ENCODE measurements at regions not wholly inside any gene's neighbourhood (a gene's known extent, or its start where the extent isn't known, plus 50 kb on each side); places are given as distances from the start of the nearest gene placed in this dataset.
A peak's percentile ranks its signal among the peaks of the same experiment; 100 is the strongest.

GRCh38 chr2:12277241-12278034, 439.3 kb upstream of the TRIB2 start:
- no peak for ATAC-seq
- DNase-seq: no peak
- Mint-ChIP-seq H3K4me1 (ENCODE audit: low read depth) (peaks cover 4% of the 10 kb centered on the region), H3K27me3 (ENCODE audit: low read depth) (no peaks in the 10 kb centered on the region), H3K9me3 (no peaks in the 10 kb centered on the region), H3K4me3 (no peak overlapping the region), H3K36me3 (ENCODE audit: insufficient read depth) (no peaks in the 10 kb centered on the region)

DNA sequence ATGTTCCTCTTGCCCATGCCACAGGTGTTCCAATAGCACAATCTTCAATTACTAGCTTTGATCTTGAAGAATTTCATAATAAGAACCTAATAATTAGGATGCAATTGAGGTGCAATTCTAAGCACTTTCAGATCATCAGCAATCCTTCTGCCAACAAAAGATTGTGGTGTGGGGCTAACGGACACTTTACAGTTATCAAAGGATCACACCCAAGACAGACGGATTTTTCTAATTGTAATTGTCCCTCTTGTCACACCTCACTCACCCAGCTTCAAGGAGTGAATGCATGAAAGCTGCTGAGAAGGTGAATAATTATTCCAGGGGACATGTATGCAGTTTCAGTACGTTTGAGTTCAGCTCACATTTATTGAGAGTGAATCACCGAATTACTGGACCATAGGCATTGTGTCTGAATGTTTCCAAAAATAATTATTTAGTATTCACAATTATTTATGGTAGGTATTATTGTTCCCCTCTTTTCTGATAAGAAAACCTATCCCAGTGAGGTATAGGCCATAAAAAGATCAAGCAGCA, 438.5 kb upstream of the TRIB2 start:
- Mint-ChIP-seq H3K4me1 (ENCODE audit: low read depth) (peaks cover 4% of the 10 kb centered on the region), H3K27me3 (ENCODE audit: low read depth) (no peaks in the 10 kb centered on the region), H3K9me3 (no peaks in the 10 kb centered on the region), H3K36me3 (ENCODE audit: insufficient read depth) (no peaks in the 10 kb centered on the region), H3K4me3 (no peak overlapping the region)
- no peak for ATAC-seq
- DNase-seq: no peak

- Mint-ChIP-seq H3K4me3 (no peak overlapping the region), H3K9me3 (no peaks in the 10 kb centered on the region), H3K36me3 (ENCODE audit: insufficient read depth) (no peaks in the 10 kb centered on the region), H3K27me3 (ENCODE audit: low read depth) (no peaks in the 10 kb centered on the region), H3K4me1 (ENCODE audit: low read depth) (peaks cover 19% of the 10 kb centered on the region)
- DNase-seq (no peak), ATAC-seq (no peak)
Observed at GRCh38 chr2:12282780-12283695, 433.7 kb upstream of the TRIB2 start.

GRCh38 chr2:12284037-12284436, 432.7 kb upstream of the TRIB2 start:
- H3K36me3 Mint-ChIP-seq (ENCODE audit: insufficient read depth): no peaks in the 10 kb centered on the region
- H3K9me3 Mint-ChIP-seq: no peaks in the 10 kb centered on the region
- no peak overlapping the region for H3K4me3 Mint-ChIP-seq
- no peak for DNase-seq
- no peak for ATAC-seq
- H3K4me1 Mint-ChIP-seq (ENCODE audit: low read depth): peaks cover 19% of the 10 kb centered on the region
- H3K27me3 Mint-ChIP-seq (ENCODE audit: low read depth): no peaks in the 10 kb centered on the region

DNA sequence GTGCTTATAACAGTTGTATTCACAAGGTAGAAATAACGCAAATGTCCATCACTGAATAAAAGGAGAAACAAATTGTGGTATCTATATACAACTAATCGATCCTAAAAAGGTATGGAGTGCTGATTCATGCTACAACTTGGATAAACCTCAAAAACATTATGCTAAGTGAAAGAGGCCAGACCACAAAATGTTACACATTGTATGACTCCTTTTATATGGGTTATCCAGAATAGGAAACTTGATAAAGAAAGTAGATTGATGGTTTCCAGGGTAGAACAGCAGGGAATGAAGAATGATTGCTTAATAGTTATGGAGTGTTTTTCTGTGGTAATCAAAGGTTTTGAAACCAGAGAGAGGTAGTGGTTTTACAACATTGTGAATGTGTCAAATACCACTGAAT, 432.2 kb upstream of the TRIB2 start:
- no peaks in the 10 kb centered on the region for H3K9me3 Mint-ChIP-seq
- peak; percentile 80 to 83 for ATAC-seq
- peaks cover 19% of the 10 kb centered on the region for H3K4me1 Mint-ChIP-seq (ENCODE audit: low read depth)
- DNase-seq: no peak
- H3K27me3 Mint-ChIP-seq (ENCODE audit: low read depth): no peaks in the 10 kb centered on the region
- no peaks in the 10 kb centered on the region for H3K36me3 Mint-ChIP-seq (ENCODE audit: insufficient read depth)
- H3K4me3 Mint-ChIP-seq: no peak overlapping the region

DNA sequence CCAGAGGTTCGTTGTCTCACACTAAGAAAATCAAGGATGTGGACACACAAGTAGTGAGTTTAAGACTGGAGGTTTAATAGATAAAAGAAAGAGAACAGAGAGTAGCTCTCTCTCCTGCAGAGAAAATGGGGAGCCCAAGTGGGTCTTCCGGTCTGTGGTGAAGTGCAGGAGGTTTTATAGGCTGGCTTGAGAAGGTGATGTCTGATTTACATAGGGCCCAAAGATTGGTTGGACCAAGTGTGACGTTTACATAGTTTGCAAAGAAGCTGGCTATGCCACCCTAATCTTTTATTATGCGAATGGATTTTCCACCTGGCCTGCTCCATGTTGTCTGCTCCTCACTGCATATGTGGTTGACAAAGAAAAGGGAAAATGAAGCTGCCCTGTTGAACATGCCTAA, 430.4 kb upstream of the TRIB2 start:
- ATAC-seq (no peak), DNase-seq (no peak)
- Mint-ChIP-seq H3K36me3 (ENCODE audit: insufficient read depth) (no peaks in the 10 kb centered on the region), H3K27me3 (ENCODE audit: low read depth) (no peaks in the 10 kb centered on the region), H3K4me3 (no peak overlapping the region), H3K9me3 (no peaks in the 10 kb centered on the region), H3K4me1 (ENCODE audit: low read depth) (peaks cover 19% of the 10 kb centered on the region)

DNA sequence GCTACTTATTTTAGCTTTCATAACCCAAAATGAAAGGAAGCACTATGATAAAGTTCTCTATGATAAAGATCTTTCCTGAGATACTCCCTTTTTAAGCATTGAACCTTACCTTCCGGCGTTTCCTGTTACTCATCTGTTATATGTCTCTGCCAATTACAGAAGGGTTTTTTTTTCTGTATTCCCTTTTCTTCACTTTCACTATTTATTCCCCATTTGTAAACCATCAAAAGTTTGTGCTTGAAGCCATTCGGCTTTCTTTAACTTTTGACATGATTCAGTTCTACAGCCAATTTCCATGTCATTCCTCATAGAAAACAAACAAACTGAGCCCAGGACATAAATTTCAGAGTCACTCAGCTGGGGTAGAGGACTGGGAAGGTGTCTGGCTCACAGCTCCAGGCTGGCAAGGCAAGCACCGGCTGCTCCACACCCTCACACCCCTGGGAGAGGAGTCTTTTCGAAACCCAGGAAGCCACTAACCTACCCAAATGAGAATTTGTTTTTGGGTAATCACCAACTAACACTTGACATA, 429.4 kb upstream of the TRIB2 start:
- no peak overlapping the region for H3K4me3 Mint-ChIP-seq
- H3K4me1 Mint-ChIP-seq (ENCODE audit: low read depth): peaks cover 21% of the 10 kb centered on the region
- H3K9me3 Mint-ChIP-seq: no peaks in the 10 kb centered on the region
- no peaks in the 10 kb centered on the region for H3K36me3 Mint-ChIP-seq (ENCODE audit: insufficient read depth)
- H3K27me3 Mint-ChIP-seq (ENCODE audit: low read depth): no peaks in the 10 kb centered on the region
- DNase-seq (no peak), ATAC-seq (no peak)

GRCh38 chr2:12288048-12288447, 428.7 kb upstream of the TRIB2 start:
- H3K36me3 Mint-ChIP-seq (ENCODE audit: insufficient read depth): no peaks in the 10 kb centered on the region
- H3K4me1 Mint-ChIP-seq (ENCODE audit: low read depth): peaks cover 23% of the 10 kb centered on the region

GRCh38 chr2:12289120-12289802, 427.5 kb upstream of the TRIB2 start:
- DNase-seq (no peak), ATAC-seq (no peak)
- H3K27me3 Mint-ChIP-seq (ENCODE audit: low read depth): no peaks in the 10 kb centered on the region
- no peaks in the 10 kb centered on the region for H3K36me3 Mint-ChIP-seq (ENCODE audit: insufficient read depth)
- peaks cover 32% of the 10 kb centered on the region for H3K4me1 Mint-ChIP-seq (ENCODE audit: low read depth)
- H3K9me3 Mint-ChIP-seq: no peaks in the 10 kb centered on the region
- no peak overlapping the region for H3K4me3 Mint-ChIP-seq

More at GRCh38 chr2:12288048-12288447, 428.7 kb upstream of the TRIB2 start:
- Mint-ChIP-seq H3K4me3 (no peak overlapping the region), H3K27me3 (ENCODE audit: low read depth) (no peaks in the 10 kb centered on the region), H3K9me3 (no peaks in the 10 kb centered on the region)
- ATAC-seq (no peak), DNase-seq (no peak)

DNA sequence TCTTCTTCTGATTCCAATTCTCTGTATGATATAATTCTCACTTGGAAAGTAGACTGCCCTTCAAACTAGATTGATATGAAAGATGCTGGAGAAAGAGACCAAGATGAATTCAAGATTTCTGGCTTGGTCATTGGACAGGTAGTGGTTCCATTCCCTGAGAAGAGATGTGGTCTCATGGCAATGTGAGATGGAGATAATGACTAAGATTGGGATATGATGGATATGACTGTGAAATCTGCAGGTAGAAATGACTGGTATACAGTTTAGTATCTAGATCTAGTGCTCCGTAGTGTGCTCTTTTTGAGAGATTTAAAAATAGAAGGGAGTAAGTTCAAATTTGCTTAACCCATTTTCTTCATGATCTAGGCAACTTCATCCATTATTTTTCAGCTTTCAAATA, 425.4 kb upstream of the TRIB2 start:
- Mint-ChIP-seq H3K27me3 (ENCODE audit: low read depth) (no peaks in the 10 kb centered on the region), H3K4me1 (ENCODE audit: low read depth) (peaks cover 43% of the 10 kb centered on the region), H3K36me3 (ENCODE audit: insufficient read depth) (no peaks in the 10 kb centered on the region), H3K9me3 (no peaks in the 10 kb centered on the region), H3K4me3 (no peak overlapping the region)
- no peak for ATAC-seq
- DNase-seq: no peak

- Mint-ChIP-seq H3K36me3 (ENCODE audit: insufficient read depth) (peaks cover 3% of the 10 kb centered on the region), H3K9me3 (no peaks in the 10 kb centered on the region), H3K27me3 (ENCODE audit: low read depth) (no peaks in the 10 kb centered on the region), H3K4me1 (ENCODE audit: low read depth) (peaks cover 42% of the 10 kb centered on the region), H3K4me3 (no peak overlapping the region)
- DNase-seq (no peak), ATAC-seq (peak; percentile 94 to 97)
Observed at GRCh38 chr2:12293874-12294273, 422.9 kb upstream of the TRIB2 start.

DNA sequence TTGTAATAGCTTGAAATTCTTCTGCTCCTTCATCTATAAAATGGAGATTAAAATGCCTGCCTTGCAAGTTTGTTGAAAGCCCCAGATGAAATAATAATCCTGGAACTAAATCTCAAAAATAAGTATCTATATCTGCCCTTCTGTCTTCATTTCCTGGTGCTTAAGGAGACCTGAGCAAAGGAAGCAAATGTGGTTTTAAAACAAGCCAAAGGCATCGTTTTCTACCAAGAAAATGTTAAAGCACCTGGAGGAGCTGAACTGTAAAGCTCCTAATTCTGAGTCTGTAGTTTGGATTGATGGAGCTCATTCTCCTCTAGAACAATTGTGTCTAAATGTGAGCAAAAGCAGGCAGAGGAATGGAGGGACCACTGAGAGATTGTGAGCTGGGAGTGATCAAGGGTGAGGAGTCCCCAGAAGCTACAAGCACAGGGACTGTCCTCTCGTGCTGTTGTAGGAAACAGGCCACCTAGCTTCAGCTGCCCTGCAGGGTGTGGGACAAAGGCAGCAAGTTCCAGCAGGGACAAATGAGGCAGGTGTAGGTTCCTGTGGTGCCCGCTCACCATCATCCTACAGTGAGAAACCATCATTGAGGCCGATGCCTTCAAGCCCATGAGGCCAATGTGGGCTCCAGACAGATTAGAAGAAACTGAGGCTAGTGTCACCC, 420.7 kb upstream of the TRIB2 start:
- DNase-seq (no peak), ATAC-seq (no peak)
- no peak overlapping the region for H3K4me3 Mint-ChIP-seq
- H3K36me3 Mint-ChIP-seq (ENCODE audit: insufficient read depth): peaks cover 3% of the 10 kb centered on the region
- no peaks in the 10 kb centered on the region for H3K9me3 Mint-ChIP-seq
- H3K4me1 Mint-ChIP-seq (ENCODE audit: low read depth): peaks cover 42% of the 10 kb centered on the region
- no peaks in the 10 kb centered on the region for H3K27me3 Mint-ChIP-seq (ENCODE audit: low read depth)

- H3K9me3 Mint-ChIP-seq: no peaks in the 10 kb centered on the region
Observed at GRCh38 chr2:12296915-12297314, 419.8 kb upstream of the TRIB2 start.

More at GRCh38 chr2:12296915-12297314, 419.8 kb upstream of the TRIB2 start:
- no peak for DNase-seq
- H3K4me3 Mint-ChIP-seq: no peak overlapping the region
- H3K36me3 Mint-ChIP-seq (ENCODE audit: insufficient read depth): peaks cover 3% of the 10 kb centered on the region
- no peaks in the 10 kb centered on the region for H3K27me3 Mint-ChIP-seq (ENCODE audit: low read depth)
- peaks cover 50% of the 10 kb centered on the region for H3K4me1 Mint-ChIP-seq (ENCODE audit: low read depth)
- ATAC-seq: no peak

All from activated T-cell treated with anti-CD3 and anti-CD28 coated beads, Interleukin-2, amount 50 U/mL, for 4 hours (primary cell).